ENCODE measurements at regions not wholly inside any gene's neighbourhood (a gene's known extent, or its start where the extent isn't known, plus 50 kb on each side); places are given as distances from the start of the nearest gene placed in this dataset.

- Histone ChIP-seq H3K4me1 (replicated peaks) (no peaks in the 10 kb centered on the region), H3K36me3 (no peaks in the 10 kb centered on the region), H3K27ac (no peak overlapping the region), H3K9me3 (no peaks in the 10 kb centered on the region), H3K4me3 (no peak overlapping the region), H3K27me3 (replicated peaks; ENCODE audit: insufficient read depth) (no peaks in the 10 kb centered on the region)
- intact Hi-C loops (cut with DNase I): no loop called here
- WGBS: 87% methylated on average over 5 of the region's 5 CpGs
- DNase-seq (ENCODE audit: low spot score): no peak
- TF ChIP-seq POLR2A (IDR thresholded peaks at IDR 0.05) (no peak), POLR2AphosphoS5 (IDR thresholded peaks at IDR 0.05) (no peak), CTCF (IDR thresholded peaks at IDR 0.05) (no peak)
Measured at GRCh38 chr6:156474507-156475120, 302.6 kb upstream of the ARID1B start.

- H3K4me1 ChIP-seq (replicated peaks): no peaks in the 10 kb centered on the region
- intact Hi-C loops (cut with DNase I): no loop called here
- no peak overlapping the region for H3K4me3 ChIP-seq
- no peaks in the 10 kb centered on the region for H3K9me3 ChIP-seq
- DNase-seq (ENCODE audit: low spot score): no peak
- H3K27me3 ChIP-seq (replicated peaks; ENCODE audit: insufficient read depth): no peaks in the 10 kb centered on the region
- H3K36me3 ChIP-seq: no peaks in the 10 kb centered on the region
- no peak for TF ChIP-seq POLR2A (IDR thresholded peaks at IDR 0.05)
- TF ChIP-seq POLR2AphosphoS5 (IDR thresholded peaks at IDR 0.05): no peak
- no peak for TF ChIP-seq CTCF (IDR thresholded peaks at IDR 0.05)
- H3K27ac ChIP-seq: no peak overlapping the region
Measured at GRCh38 chr6:156471000-156471399, 306.2 kb upstream of the ARID1B start.

- Histone ChIP-seq H3K36me3 (no peaks in the 10 kb centered on the region), H3K27ac (no peak overlapping the region), H3K27me3 (replicated peaks; ENCODE audit: insufficient read depth) (no peaks in the 10 kb centered on the region), H3K4me1 (replicated peaks) (no peaks in the 10 kb centered on the region), H3K9me3 (no peaks in the 10 kb centered on the region), H3K4me3 (no peak overlapping the region)
- DNase-seq (ENCODE audit: low spot score): no peak
- no peak for TF ChIP-seq CTCF (IDR thresholded peaks at IDR 0.05)
- no peak for TF ChIP-seq POLR2AphosphoS5 (IDR thresholded peaks at IDR 0.05)
- no peak for TF ChIP-seq POLR2A (IDR thresholded peaks at IDR 0.05)
- intact Hi-C loops (cut with DNase I): no loop called here
- WGBS: 91% methylated on average over 7 of the region's 7 CpGs
Measured at GRCh38 chr6:156464100-156464878, 312.9 kb upstream of the ARID1B start.

GRCh38 chr6:156461647-156462046, 315.5 kb upstream of the ARID1B start:
- Histone ChIP-seq H3K27me3 (replicated peaks; ENCODE audit: insufficient read depth) (no peaks in the 10 kb centered on the region), H3K27ac (no peak overlapping the region), H3K9me3 (no peaks in the 10 kb centered on the region), H3K36me3 (no peaks in the 10 kb centered on the region), H3K4me1 (replicated peaks) (no peaks in the 10 kb centered on the region), H3K4me3 (no peak overlapping the region)
- 72% methylated on average over 2 of the region's 2 CpGs for WGBS
- TF ChIP-seq POLR2AphosphoS5 (IDR thresholded peaks at IDR 0.05) (no peak), CTCF (IDR thresholded peaks at IDR 0.05) (no peak), POLR2A (IDR thresholded peaks at IDR 0.05) (no peak)
- intact Hi-C loops (cut with DNase I): no loop called here
- no peak for DNase-seq (ENCODE audit: low spot score)

GRCh38 chr6:156457601-156458000, 319.6 kb upstream of the ARID1B start:
- no peaks in the 10 kb centered on the region for H3K4me1 ChIP-seq (replicated peaks)
- no peaks in the 10 kb centered on the region for H3K9me3 ChIP-seq
- no peaks in the 10 kb centered on the region for H3K36me3 ChIP-seq
- H3K27ac ChIP-seq: no peak overlapping the region
- intact Hi-C loops (cut with DNase I): no loop called here
- no peaks in the 10 kb centered on the region for H3K27me3 ChIP-seq (replicated peaks; ENCODE audit: insufficient read depth)
- no peak overlapping the region for H3K4me3 ChIP-seq
- DNase-seq (ENCODE audit: low spot score): no peak
- TF ChIP-seq POLR2A (IDR thresholded peaks at IDR 0.05) (no peak), CTCF (IDR thresholded peaks at IDR 0.05) (no peak), POLR2AphosphoS5 (IDR thresholded peaks at IDR 0.05) (no peak)

Data from prostate gland (tissue), 2 donors.